K562 (cell line): ENCODE measurements at regions not wholly inside any gene's neighbourhood (a gene's known extent, or its start where the extent isn't known, plus 50 kb on each side); places are given as distances from the start of the nearest gene placed in this dataset.

ENCODE experiments used
- ATAC-seq: fragments of 200-7000 bp; cut with Tn5 transposase; 3 replicates; pipeline ENCODE4 v1.9.1; 2020; ENCODE audit warnings: moderate library complexity
- BruUV-seq: library from RNA; stranded (reverse); fragments of 400-500 nt; replicated peaks from 2 replicates; lab custom pipeline; 2021; lab: Mats Ljungman, UMichigan
- CTCF ChIA-PET: fragments of 300-600 bp; formaldehyde crosslinking; extraction: SDS; loops from one replicate; lab custom pipeline; 2021; ENCODE audit warnings: low intra/inter-chr PET ratio; lab: Yijun Ruan, JAX
- POLR2A ChIA-PET: fragments of 300-600, 350-650 bp; sonication (Branson Sonifier 250); formaldehyde crosslinking; extraction: SDS; loops from one replicate; lab custom pipeline; 2021; ENCODE audit warnings: antibody characterized with exemption, inconsistent platforms; lab: Yijun Ruan, JAX
- DNase-seq, 4 experiments: peaks; one replicate each; pipeline versions ENCODE4 v3.0.0 to v3.0.0-alpha.2; 2011 to 2018; ENCODE audit warnings: low spot score in 3 of 4, mixed read lengths in 3 of 4; ENCODE audit errors: extremely low read depth in 1 of 4
- FAIRE-seq: peaks from 2 replicates; lab custom pipeline; 2011; peaks lifted over from hg19 to GRCh38; lab: Jason Lieb, UNC
- H2AFZ ChIP-seq: 2 replicates; pipeline ENCODE4 v1.6.0; 2011; ENCODE audit warnings: low read depth, low read length, control low read depth, inconsistent platforms
- H3K27ac ChIP-seq: fragments of 200-600 bp; 3 replicates; pipeline ENCODE4 v1.8.0; 2011; ENCODE audit warnings: low read depth, mild to moderate bottlenecking, control low read depth, inconsistent platforms, low read length, moderate library complexity, mixed read lengths; ENCODE audit errors: extremely low read depth
- H3K27me3 ChIP-seq, 2 experiments: fragments of 300-600 bp in 1 of 2; 2 replicates in 1 of 2; 3 replicates in 1 of 2; pipeline versions ENCODE4 v1.6.0 to v1.8.0; 2011; ENCODE audit warnings: inconsistent platforms in 2 of 2, low read length in 2 of 2, mild to moderate bottlenecking in 1 of 2, mixed read lengths in 1 of 2, moderate library complexity in 1 of 2; ENCODE audit not compliant: control insufficient read depth in 2 of 2, insufficient read depth in 2 of 2
- H3K36me3 ChIP-seq: fragments of 300-600 bp; 3 replicates; pipeline ENCODE4 v1.8.0; 2011; ENCODE audit warnings: mild to moderate bottlenecking, low read length, inconsistent platforms; ENCODE audit not compliant: control insufficient read depth, insufficient read depth
- H3K4me1 ChIP-seq, 2 experiments: fragments of 200-600 bp in 1 of 2; replicated peaks in 1 of 2; 2 replicates in 1 of 2; 3 replicates in 1 of 2; pipeline versions ENCODE4 v1.5.1 to v1.8.0; 2011; ENCODE audit warnings: inconsistent platforms in 2 of 2, low read length in 2 of 2, mild to moderate bottlenecking in 1 of 2, mixed read lengths in 1 of 2, moderate library complexity in 1 of 2; ENCODE audit not compliant: control insufficient read depth in 2 of 2, insufficient read depth in 2 of 2
- H3K4me2 ChIP-seq: 2 replicates; pipeline ENCODE4 v1.6.1; 2011; ENCODE audit warnings: low read length, control low read depth, inconsistent platforms, mixed read lengths; ENCODE audit not compliant: insufficient read depth
- H3K4me3 ChIP-seq: fragments of 200-600 bp; sonication (generic), shearing (Covaris generic); 2 replicates; pipeline ENCODE4 v1.5.1; 2016; ENCODE audit warnings: control low read depth, inconsistent platforms
- H3K79me2 ChIP-seq: fragments of 200-600 bp; 3 replicates; pipeline ENCODE4 v1.8.0; 2011; ENCODE audit warnings: low read length, inconsistent platforms; ENCODE audit not compliant: control insufficient read depth, insufficient read depth
- H3K9ac ChIP-seq, 2 experiments: 2 replicates each; pipeline versions ENCODE4 v1.6.0 to v1.6.1; 2011; ENCODE audit warnings: low read depth in 2 of 2, low read length in 2 of 2, control low read depth in 1 of 2, inconsistent platforms in 1 of 2, mild to moderate bottlenecking in 1 of 2, mixed read lengths in 1 of 2; ENCODE audit not compliant: insufficient read depth in 1 of 2
- H3K9me1 ChIP-seq: one replicate; pipeline ENCODE4 v1.6.0; 2011; ENCODE audit warnings: inconsistent platforms, mild to moderate bottlenecking, low read length, moderate library complexity; ENCODE audit not compliant: control insufficient read depth, insufficient read depth
- H3K9me3 ChIP-seq: replicated peaks from 2 replicates; pipeline ENCODE4 v1.5.1; 2011; ENCODE audit warnings: low read depth, low read length, inconsistent platforms; ENCODE audit not compliant: control insufficient read depth, insufficient read depth
- H4K20me1 ChIP-seq: replicated peaks from 2 replicates; pipeline ENCODE4 v1.6.1; 2011; ENCODE audit warnings: low read length, inconsistent platforms, mixed read lengths; ENCODE audit not compliant: control insufficient read depth, insufficient read depth
- GABPB2 ChIP-seq: fragments of 250-450 bp; sonication (Bioruptor Pico); conservative IDR thresholded peaks from 2 replicates; pipeline ENCODE4 v1.5.1; 2021; ENCODE audit warnings: mild to moderate bottlenecking
- KLF6 ChIP-seq: fragments of 250-450 bp; sonication (Bioruptor Pico); IDR thresholded peaks from 2 replicates; pipeline ENCODE4 v1.4.0; 2020; ENCODE audit warnings: mild to moderate bottlenecking, moderate library complexity, borderline replicate concordance
- MCM7 ChIP-seq, 2 experiments: fragments of 450-650 bp; IDR thresholded peaks; 2 replicates each; pipeline ENCODE4 v1.6.1; 2016 to 2018
- MTF1 ChIP-seq: fragments of 250-450 bp; sonication (Bioruptor Pico); IDR thresholded peaks from 2 replicates; pipeline ENCODE4 v1.9.0; 2021; ENCODE audit warnings: moderate library complexity, mild to moderate bottlenecking, inconsistent platforms, borderline replicate concordance
- NCOA1 ChIP-seq: fragments of 450-650 bp; IDR thresholded peaks from 2 replicates; pipeline ENCODE4 v1.6.1; 2016; ENCODE audit warnings: low read depth
- NFXL1 ChIP-seq: fragments of 450-650 bp; formaldehyde crosslinking; IDR thresholded peaks from 2 replicates; pipeline ENCODE4 v1.4.0; 2021; ENCODE audit warnings: mild to moderate bottlenecking
- SMARCA5 ChIP-seq: fragments of 450-650 bp; IDR thresholded peaks from 2 replicates; pipeline ENCODE4 v1.6.1; 2016
- SNRNP70 ChIP-seq: fragments of 200-400 bp; formaldehyde crosslinking; optimal IDR thresholded peaks from 2 replicates; pipeline ENCODE3; 2017; ENCODE audit warnings: low read depth, low read length
- SP1 ChIP-seq: sonication (generic); formaldehyde crosslinking; IDR thresholded peaks from 2 replicates; pipeline ENCODE4 v1.8.1; 2022; ENCODE audit warnings: mild to moderate bottlenecking, missing genetic modification reagents
- TFAM ChIP-seq: fragments of 250-450 bp; sonication (Bioruptor Pico); conservative IDR thresholded peaks from 2 replicates; pipeline ENCODE4 v1.5.0; 2021; ENCODE audit warnings: mild to moderate bottlenecking, moderate library complexity
- ZBTB1 ChIP-seq: sonication (generic); formaldehyde crosslinking; IDR thresholded peaks from 2 replicates; pipeline ENCODE4 v1.8.1; 2023; ENCODE audit warnings: missing genetic modification reagents, low read depth, mild to moderate bottlenecking, borderline replicate concordance
- WGBS: fragments of 100-300 bp; shearing (Covaris generic); methylation state at CpG from one replicate; pipeline ENCODE4 v1.1.6; 2016; ENCODE audit warnings: low coverage, mixed read lengths; ENCODE audit not compliant: insufficient coverage; ENCODE audit errors: missing lambda C conversion rate; 5-methylcytosine and 5-hydroxymethylcytosine counted together
- in situ Hi-C: fragments of 300-500 bp; cut with MboI; formaldehyde crosslinking; loops from 4 replicates; pipeline ENCODE4 v1.15.0; 2018; ENCODE audit warnings: inconsistent platforms, mixed read lengths
- intact Hi-C: fragments of 100-400 bp; cut with micrococcal nuclease; formaldehyde crosslinking; loops from 2 replicates; pipeline ENCODE4 v1.14.2; 2022

DNA sequence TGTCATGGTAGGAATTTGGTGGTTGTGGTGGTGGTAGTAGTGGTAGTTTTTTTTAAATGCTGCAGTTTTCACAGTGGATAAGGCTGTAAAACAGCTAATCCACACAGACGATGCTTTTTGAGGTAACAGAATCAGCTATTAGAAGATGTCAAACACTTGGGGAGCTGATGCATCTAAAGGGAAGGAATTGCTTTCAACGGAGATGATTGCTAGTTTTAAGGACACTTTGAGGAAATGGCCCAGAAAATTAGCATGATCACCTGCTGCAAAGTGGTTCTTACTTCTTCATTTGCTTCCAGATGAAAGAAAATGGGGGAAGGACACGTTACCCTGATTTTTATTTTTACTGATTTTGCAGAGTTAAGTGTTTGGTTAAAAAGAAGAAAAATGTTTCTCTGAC lies 178.2 kb upstream of the ATP10B start:
- WGBS = 0% methylated on average over 3 of the region's 3 CpGs
- Histone ChIP-seq H3K27ac (no peak overlapping the region), H3K9ac (no peak overlapping the region), H3K4me3 (no peak overlapping the region), H3K27me3 (no peaks in the 10 kb centered on the region), H3K4me2 (no peak overlapping the region), H3K9me3 (no peaks in the 10 kb centered on the region), H3K79me2 (no peaks in the 10 kb centered on the region), H2AFZ (no peak overlapping the region), H3K36me3 (no peaks in the 10 kb centered on the region), H3K4me1 (no peaks in the 10 kb centered on the region), H3K9me1 (no peaks in the 10 kb centered on the region), H4K20me1 (no peaks in the 10 kb centered on the region)
- TF ChIP-seq SP1 (CRISPR knock-in tag) = no peak
- TF ChIP-seq GABPB2 (CRISPR knock-in tag) = no peak
- no peak for TF ChIP-seq SNRNP70
- TF ChIP-seq TFAM (CRISPR knock-in tag) = no peak
- TF ChIP-seq ZBTB1 (CRISPR knock-in tag) = no peak
- TF ChIP-seq SMARCA5 = no peak
- no peak for TF ChIP-seq NFXL1 (CRISPR knock-in tag)
- TF ChIP-seq MTF1 = no peak
- TF ChIP-seq NCOA1 = no peak
- TF ChIP-seq KLF6 (CRISPR knock-in tag) = no peak
- TF ChIP-seq MCM7 (IDR thresholded peaks at IDR 0.05) = no peak
- FAIRE-seq (no peak), ATAC-seq (no peak), DNase-seq (no peak)
- POLR2A ChIA-PET = no interaction called here
- intact Hi-C loops = no loop called here
- in situ Hi-C loops = no loop called here
- no TSS peak for BruUV-seq
- CTCF ChIA-PET = no interaction called here
